Nephron progenitor cell (in vitro differentiated cells): ENCODE measurements at regions not wholly inside any gene's neighbourhood (a gene's known extent, or its start where the extent isn't known, plus 50 kb on each side); places are given as distances from the start of the nearest gene placed in this dataset.

Experiments used
- DNase-seq: peaks from one replicate; pipeline ENCODE4 v3.0.0; 2021
- H3K27ac Mint-ChIP-seq: 2 replicates; pipeline ENCODE4 v1.8.0; 2021; ENCODE audit warnings: mild to moderate bottlenecking, moderate library complexity, mixed read lengths
- H3K27me3 Mint-ChIP-seq: 2 replicates; pipeline ENCODE4 v1.8.0; 2021; ENCODE audit warnings: mild to moderate bottlenecking, low read depth, mixed read lengths; ENCODE audit not compliant: poor library complexity
- H3K36me3 Mint-ChIP-seq: 2 replicates; pipeline ENCODE4 v1.8.0; 2021; ENCODE audit warnings: low read depth, mixed read lengths
- H3K4me1 Mint-ChIP-seq: 2 replicates; pipeline ENCODE4 v1.8.0; 2021; ENCODE audit warnings: mixed read lengths
- H3K4me3 Mint-ChIP-seq: 2 replicates; pipeline ENCODE4 v1.8.0; 2021; ENCODE audit warnings: mild to moderate bottlenecking, moderate library complexity, mixed read lengths
- H3K9me3 Mint-ChIP-seq: 2 replicates; pipeline ENCODE4 v1.8.0; 2021; ENCODE audit warnings: mild to moderate bottlenecking, moderate library complexity, mixed read lengths
- TF ChIP-seq, protein P1 (sequence below): fragments of 200-600 bp; sonication (generic); IDR thresholded peaks from 2 replicates; pipeline ENCODE4 v1.5.0; 2021; ENCODE audit warnings: antibody characterized with exemption

DNA sequence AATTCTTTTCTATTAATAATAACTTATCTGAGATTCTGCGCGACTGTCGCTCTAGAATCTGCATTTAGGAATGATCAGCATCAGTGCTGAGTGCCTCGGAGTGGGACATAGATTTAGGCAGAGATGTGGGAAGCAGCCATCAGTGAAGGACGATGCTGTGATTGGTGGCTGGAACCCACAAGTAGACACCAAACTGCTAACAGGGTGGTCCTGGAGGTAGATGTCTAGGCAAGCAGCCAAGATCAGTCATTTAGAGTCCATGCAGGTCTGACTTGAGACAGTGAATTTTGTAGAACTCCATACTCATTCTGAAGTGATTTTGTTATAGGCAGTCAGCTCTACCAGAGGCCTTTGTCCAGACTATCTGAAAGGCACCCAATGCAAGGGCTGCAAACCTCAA, 51.8 kb upstream of the LYST start:
- no peaks in the 10 kb centered on the region for H3K9me3 Mint-ChIP-seq
- H3K4me3 Mint-ChIP-seq, result no peak overlapping the region
- H3K27ac Mint-ChIP-seq, result no peak overlapping the region
- H3K36me3 Mint-ChIP-seq, result no peaks in the 10 kb centered on the region
- H3K4me1 Mint-ChIP-seq, result peaks cover 63% of the 10 kb centered on the region
- H3K27me3 Mint-ChIP-seq, result peaks cover 18% of the 10 kb centered on the region
- TF ChIP-seq, protein P1, sequence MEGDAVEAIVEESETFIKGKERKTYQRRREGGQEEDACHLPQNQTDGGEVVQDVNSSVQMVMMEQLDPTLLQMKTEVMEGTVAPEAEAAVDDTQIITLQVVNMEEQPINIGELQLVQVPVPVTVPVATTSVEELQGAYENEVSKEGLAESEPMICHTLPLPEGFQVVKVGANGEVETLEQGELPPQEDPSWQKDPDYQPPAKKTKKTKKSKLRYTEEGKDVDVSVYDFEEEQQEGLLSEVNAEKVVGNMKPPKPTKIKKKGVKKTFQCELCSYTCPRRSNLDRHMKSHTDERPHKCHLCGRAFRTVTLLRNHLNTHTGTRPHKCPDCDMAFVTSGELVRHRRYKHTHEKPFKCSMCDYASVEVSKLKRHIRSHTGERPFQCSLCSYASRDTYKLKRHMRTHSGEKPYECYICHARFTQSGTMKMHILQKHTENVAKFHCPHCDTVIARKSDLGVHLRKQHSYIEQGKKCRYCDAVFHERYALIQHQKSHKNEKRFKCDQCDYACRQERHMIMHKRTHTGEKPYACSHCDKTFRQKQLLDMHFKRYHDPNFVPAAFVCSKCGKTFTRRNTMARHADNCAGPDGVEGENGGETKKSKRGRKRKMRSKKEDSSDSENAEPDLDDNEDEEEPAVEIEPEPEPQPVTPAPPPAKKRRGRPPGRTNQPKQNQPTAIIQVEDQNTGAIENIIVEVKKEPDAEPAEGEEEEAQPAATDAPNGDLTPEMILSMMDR, result no peak
- no peak for DNase-seq

DNA sequence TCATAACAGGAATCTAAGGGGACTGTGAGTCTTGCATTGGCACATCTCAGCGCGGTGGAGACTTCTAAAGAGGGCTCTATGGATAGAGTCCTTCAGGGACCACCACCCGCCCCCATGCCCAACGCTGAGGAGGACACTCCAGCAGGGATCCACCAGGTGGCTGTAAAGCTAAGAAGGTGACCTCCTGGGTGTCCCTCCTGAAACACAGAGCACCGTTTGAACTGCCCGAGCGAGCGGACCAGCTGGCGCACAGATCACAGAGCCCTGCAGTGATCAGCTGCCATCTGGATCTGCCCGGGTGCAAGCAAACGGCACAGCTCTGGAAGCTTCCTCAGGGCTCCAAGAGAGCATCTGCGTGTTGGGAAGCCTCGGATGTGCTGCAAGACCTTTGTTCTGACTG, 51.3 kb upstream of the LYST start:
- Mint-ChIP-seq H3K27ac (no peak overlapping the region), H3K36me3 (no peaks in the 10 kb centered on the region), H3K9me3 (no peaks in the 10 kb centered on the region), H3K4me3 (no peak overlapping the region), H3K4me1 (peaks cover 58% of the 10 kb centered on the region), H3K27me3 (peaks cover 18% of the 10 kb centered on the region)
- DNase-seq, result no peak
- TF ChIP-seq, protein P1, result no peak

DNA sequence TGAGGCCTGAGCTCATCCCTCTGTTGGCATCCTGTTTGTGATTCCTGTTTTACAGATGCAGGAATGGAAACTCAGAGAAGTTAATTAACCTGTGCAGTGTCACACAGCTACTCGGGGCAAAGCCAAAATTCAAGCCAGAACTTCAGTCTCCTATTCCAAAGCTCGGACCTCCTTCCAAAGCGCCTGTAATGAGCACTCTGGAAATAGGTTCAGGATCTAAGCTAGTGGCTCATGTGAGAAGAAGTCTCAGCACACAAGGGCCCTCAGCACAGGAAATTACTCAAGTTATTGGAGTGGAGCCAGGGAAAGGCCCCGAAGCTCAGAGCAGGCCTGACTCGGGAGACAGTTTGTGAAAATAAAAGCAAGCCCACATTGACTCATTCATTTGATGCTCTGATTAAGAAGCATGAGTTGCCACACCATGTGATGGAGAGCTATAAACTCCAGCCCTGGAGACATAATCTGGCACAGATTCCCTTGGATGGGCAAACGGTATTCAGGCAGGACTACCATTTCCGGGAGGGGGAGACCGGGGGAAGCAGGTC, 50.6 kb upstream of the LYST start:
- no peaks in the 10 kb centered on the region for H3K9me3 Mint-ChIP-seq
- peak overlapping the region; percentile 32 for H3K4me3 Mint-ChIP-seq
- H3K27me3 Mint-ChIP-seq, result peaks cover 18% of the 10 kb centered on the region
- peak overlapping the region; percentile 63 for H3K27ac Mint-ChIP-seq
- no peak for DNase-seq
- no peaks in the 10 kb centered on the region for H3K36me3 Mint-ChIP-seq
- TF ChIP-seq, protein P1, result no peak
- H3K4me1 Mint-ChIP-seq, result peaks cover 51% of the 10 kb centered on the region
